ENCODE measurements at regions not wholly inside any gene's neighbourhood (a gene's known extent, or its start where the extent isn't known, plus 50 kb on each side); places are given as distances from the start of the nearest gene placed in this dataset.

- no peak for TF ChIP-seq EZH2phosphoT487 (IDR thresholded peaks at IDR 0.05; ENCODE audit: borderline replicate concordance, low read depth, low read length)
- TF ChIP-seq CTCF (conservative IDR thresholded peaks at IDR 0.05; ENCODE audit: low read length), result no peak
- CTCF ChIA-PET (ENCODE audit: unreplicated experiment), result no interaction called here
These were observed 261.6 kb downstream of the MAN2A1 start for GRCh38 chr5:109951348-109951747.

GRCh38 chr5:109951758-109952157 is 262.0 kb downstream of the MAN2A1 start:
- intact Hi-C loops (cut with micrococcal nuclease; ENCODE audit: unreplicated experiment), result no loop called here
- Histone ChIP-seq H3K36me3 (ENCODE audit: insufficient read depth, low read length) (no peaks in the 10 kb centered on the region), H3K27ac (ENCODE audit: low read depth, low read length, poor library complexity, severe bottlenecking) (no peak overlapping the region), H3K9me3 (ENCODE audit: low read length) (no peaks in the 10 kb centered on the region), H3K4me1 (ENCODE audit: insufficient read depth, low read length, poor library complexity, severe bottlenecking) (no peaks in the 10 kb centered on the region), H3K4me2 (ENCODE audit: low read length) (no peak overlapping the region), H3K9me2 (ENCODE audit: insufficient read depth, low read length) (no peaks in the 10 kb centered on the region), H3K79me2 (ENCODE audit: insufficient read depth, low read depth, low read length) (no peaks in the 10 kb centered on the region), H2AFZ (ENCODE audit: low read length) (no peak overlapping the region), H3K4me3 (ENCODE audit: low read depth, low read length, poor library complexity, severe bottlenecking) (no peak overlapping the region), H4K20me1 (ENCODE audit: insufficient read depth, low read length) (no peaks in the 10 kb centered on the region)
- no peak for DNase-seq (ENCODE audit: low spot score)
- BruUV-seq (replicated peaks), result no TSS peak
- ChIA-PET POLR2A (no interaction called here), CTCF (ENCODE audit: unreplicated experiment) (no interaction called here)
- no peak for TF ChIP-seq EZH2phosphoT487 (IDR thresholded peaks at IDR 0.05; ENCODE audit: borderline replicate concordance, low read depth, low read length)
- TF ChIP-seq CTCF (conservative IDR thresholded peaks at IDR 0.05; ENCODE audit: low read length), result no peak

More at GRCh38 chr5:109951348-109951747, 261.6 kb downstream of the MAN2A1 start:
- no TSS peak for BruUV-seq (replicated peaks)
- Histone ChIP-seq H3K9me2 (ENCODE audit: insufficient read depth, low read length) (no peaks in the 10 kb centered on the region), H3K4me3 (ENCODE audit: low read depth, low read length, poor library complexity, severe bottlenecking) (no peak overlapping the region), H3K9me3 (ENCODE audit: low read length) (no peaks in the 10 kb centered on the region), H3K79me2 (ENCODE audit: insufficient read depth, low read depth, low read length) (no peaks in the 10 kb centered on the region), H4K20me1 (ENCODE audit: insufficient read depth, low read length) (no peaks in the 10 kb centered on the region), H3K4me1 (ENCODE audit: insufficient read depth, low read length, poor library complexity, severe bottlenecking) (no peaks in the 10 kb centered on the region), H3K36me3 (ENCODE audit: insufficient read depth, low read length) (no peaks in the 10 kb centered on the region), H3K27ac (ENCODE audit: low read depth, low read length, poor library complexity, severe bottlenecking) (no peak overlapping the region), H3K4me2 (ENCODE audit: low read length) (no peak overlapping the region), H2AFZ (ENCODE audit: low read length) (no peak overlapping the region)
- intact Hi-C loops (cut with micrococcal nuclease; ENCODE audit: unreplicated experiment), result no loop called here
- DNase-seq (ENCODE audit: low spot score), result no peak
- POLR2A ChIA-PET, result no interaction called here

- no peaks in the 10 kb centered on the region for H3K9me3 ChIP-seq (ENCODE audit: low read length)
- no peak for DNase-seq (ENCODE audit: low spot score)
- H3K4me2 ChIP-seq (ENCODE audit: low read length), result no peak overlapping the region
- no peak overlapping the region for H3K27ac ChIP-seq (ENCODE audit: low read depth, low read length, poor library complexity, severe bottlenecking)
- ChIA-PET POLR2A (interaction anchor here (0.9 to 2.0 kb wide), 2 partner anchors 9 to 11 kb away, joined by 4 to 5 read pairs; no protein-coding TSS in a partner anchor), CTCF (ENCODE audit: unreplicated experiment) (no interaction called here)
- H3K79me2 ChIP-seq (ENCODE audit: insufficient read depth, low read depth, low read length), result no peaks in the 10 kb centered on the region
- H4K20me1 ChIP-seq (ENCODE audit: insufficient read depth, low read length), result no peaks in the 10 kb centered on the region
- TF ChIP-seq CTCF (conservative IDR thresholded peaks at IDR 0.05; ENCODE audit: low read length), result no peak
- TF ChIP-seq EZH2phosphoT487 (IDR thresholded peaks at IDR 0.05; ENCODE audit: borderline replicate concordance, low read depth, low read length), result no peak
- no peak overlapping the region for H2AFZ ChIP-seq (ENCODE audit: low read length)
- intact Hi-C loops (cut with micrococcal nuclease; ENCODE audit: unreplicated experiment), result no loop called here
- no peaks in the 10 kb centered on the region for H3K36me3 ChIP-seq (ENCODE audit: insufficient read depth, low read length)
- BruUV-seq (replicated peaks), result no TSS peak
- no peaks in the 10 kb centered on the region for H3K9me2 ChIP-seq (ENCODE audit: insufficient read depth, low read length)
- no peak overlapping the region for H3K4me3 ChIP-seq (ENCODE audit: low read depth, low read length, poor library complexity, severe bottlenecking)
- no peaks in the 10 kb centered on the region for H3K4me1 ChIP-seq (ENCODE audit: insufficient read depth, low read length, poor library complexity, severe bottlenecking)
These were observed 264.0 kb downstream of the MAN2A1 start for GRCh38 chr5:109953761-109954160.
